SK-N-SH (cell line): ENCODE measurements at regions not wholly inside any gene's neighbourhood (a gene's known extent, or its start where the extent isn't known, plus 50 kb on each side); places are given as distances from the start of the nearest gene placed in this dataset.
A peak's percentile ranks its signal among the peaks of the same experiment; 100 is the strongest.

Experiments used
- CTCF ChIA-PET: fragments of 300-600, 350-600 bp; formaldehyde crosslinking; extraction: SDS; loops from one replicate; lab custom pipeline; 2021; lab: Yijun Ruan, JAX
- POLR2A ChIA-PET: fragments of 350-600 bp; sonication (Branson Sonifier 250); formaldehyde crosslinking; extraction: SDS; loops from one replicate; lab custom pipeline; 2020; ENCODE audit warnings: antibody characterized with exemption, inconsistent platforms; lab: Yijun Ruan, JAX
- DNase-seq: peaks from one replicate; pipeline ENCODE4 v3.0.0; 2012
- H2AFZ ChIP-seq: fragments of 200-600 bp; sonication (generic); 2 replicates; pipeline ENCODE4 v1.8.1; 2016; ENCODE audit warnings: antibody characterized with exemption, mild to moderate bottlenecking, low read depth
- H3F3A ChIP-seq: fragments of 200-600 bp; sonication (generic); replicated peaks from 2 replicates; pipeline ENCODE3; 2016; ENCODE audit warnings: antibody characterized with exemption, mild to moderate bottlenecking; ENCODE audit not compliant: insufficient read depth
- H3K27ac ChIP-seq, 2 experiments: fragments of 200-500 bp in 1 of 2; fragments of 200-600 bp in 1 of 2; sonication (Bioruptor generic) in 1 of 2; sonication (generic), shearing (Covaris generic) in 1 of 2; 2 replicates each; pipeline versions ENCODE4 v1.5.1 to v1.6.1; 2014 to 2016; ENCODE audit warnings: low read depth in 2 of 2, inconsistent platforms in 1 of 2, low read length in 1 of 2, mild to moderate bottlenecking in 1 of 2, mixed read lengths in 1 of 2
- H3K27me3 ChIP-seq: fragments of 200-600 bp; sonication (generic), shearing (Covaris generic); 2 replicates; pipeline ENCODE4 v1.6.1; 2016; ENCODE audit warnings: mixed run types; ENCODE audit not compliant: insufficient read depth
- H3K36me3 ChIP-seq, 2 experiments: fragments of 200-500 bp in 1 of 2; fragments of 200-600 bp in 1 of 2; sonication (Bioruptor generic) in 1 of 2; sonication (generic) in 1 of 2; replicated peaks in 1 of 2; 2 replicates each; pipeline versions ENCODE3 to v1.5.1; 2014 to 2016; ENCODE audit warnings: low read length in 1 of 2, mild to moderate bottlenecking in 1 of 2; ENCODE audit not compliant: insufficient read depth in 2 of 2, control insufficient read depth in 1 of 2
- H3K4me1 ChIP-seq, 2 experiments: fragments of 200-500 bp in 1 of 2; fragments of 200-600 bp in 1 of 2; sonication (Bioruptor generic) in 1 of 2; sonication (generic), shearing (Covaris generic) in 1 of 2; 2 replicates each; pipeline versions ENCODE4 v1.5.1 to v1.6.1; 2014 to 2016; ENCODE audit warnings: low read depth in 1 of 2, low read length in 1 of 2, mixed run types in 1 of 2; ENCODE audit not compliant: insufficient read depth in 2 of 2, control insufficient read depth in 1 of 2
- H3K4me2 ChIP-seq: fragments of 200-600 bp; sonication (generic), shearing (Covaris generic); 2 replicates; pipeline ENCODE4 v1.6.1; 2017; ENCODE audit warnings: mixed run types
- H3K4me3 ChIP-seq, 2 experiments: fragments of 200-500 bp in 1 of 2; fragments of 200-600 bp in 1 of 2; sonication (Bioruptor generic) in 1 of 2; sonication (generic), shearing (Covaris generic) in 1 of 2; 2 replicates each; pipeline versions ENCODE4 v1.5.1 to v1.8.1; 2014 to 2016; ENCODE audit warnings: low read depth in 2 of 2, inconsistent platforms in 1 of 2, low read length in 1 of 2, mild to moderate bottlenecking in 1 of 2, mixed read lengths in 1 of 2, moderate library complexity in 1 of 2
- H3K79me2 ChIP-seq: fragments of 200-600 bp; sonication (generic); 2 replicates; pipeline ENCODE4 v1.8.1; 2017; ENCODE audit warnings: mild to moderate bottlenecking; ENCODE audit not compliant: insufficient read depth
- H3K9ac ChIP-seq: fragments of 200-600 bp; sonication (generic); 2 replicates; pipeline ENCODE4 v1.6.1; 2017; ENCODE audit warnings: mixed run types
- H3K9me2 ChIP-seq: fragments of 200-600 bp; sonication (generic); 2 replicates; pipeline ENCODE4 v1.6.1; 2017; ENCODE audit warnings: mixed run types
- H3K9me3 ChIP-seq: fragments of 200-600 bp; sonication (generic); 2 replicates; pipeline ENCODE4 v1.6.1; 2017; ENCODE audit warnings: mixed run types, mild to moderate bottlenecking, moderate library complexity
- H4K20me1 ChIP-seq: fragments of 200-600 bp; sonication (generic); 2 replicates; pipeline ENCODE4 v1.6.1; 2017; ENCODE audit warnings: mild to moderate bottlenecking, mixed run types; ENCODE audit not compliant: insufficient read depth
- CHD2 ChIP-seq: fragments of 150-350 bp; IDR thresholded peaks from 2 replicates; pipeline ENCODE4 v1.6.1; 2018; ENCODE audit warnings: low read length; ENCODE audit not compliant: partially characterized antibody
- ELF1 ChIP-seq: IDR thresholded peaks from 2 replicates; pipeline ENCODE4 v1.4.0; 2012
- EP300 ChIP-seq, 2 experiments: IDR thresholded peaks; 2 replicates each; pipeline versions ENCODE4 v1.4.0 to v1.6.1; 2012; ENCODE audit warnings: borderline replicate concordance in 1 of 2, low read depth in 1 of 2, low read length in 1 of 2
- EZH2phosphoT487 ChIP-seq: fragments of 200-600 bp; sonication (generic); IDR thresholded peaks from 2 replicates; pipeline ENCODE4 v1.6.1; 2017; ENCODE audit warnings: low read depth, mixed run types, mild to moderate bottlenecking, antibody characterized with exemption, moderate library complexity, borderline replicate concordance
- FOSL2 ChIP-seq: IDR thresholded peaks from 2 replicates; pipeline ENCODE4 v1.4.0; 2012; ENCODE audit warnings: low read depth, mild to moderate bottlenecking, moderate library complexity, borderline replicate concordance
- FOXJ3 ChIP-seq: sonication (generic); formaldehyde crosslinking; IDR thresholded peaks from 2 replicates; pipeline ENCODE4 v1.5.1; 2020; ENCODE audit warnings: mild to moderate bottlenecking, missing genetic modification reagents
- FOXM1 ChIP-seq: IDR thresholded peaks from 2 replicates; pipeline ENCODE4 v1.4.0; 2012; ENCODE audit warnings: low read depth, mild to moderate bottlenecking
- GATA2 ChIP-seq: sonication (generic); formaldehyde crosslinking; IDR thresholded peaks from 2 replicates; pipeline ENCODE4 v1.5.0; 2020; ENCODE audit warnings: mild to moderate bottlenecking, missing genetic modification reagents
- JUND ChIP-seq: IDR thresholded peaks from 2 replicates; pipeline ENCODE4 v1.4.0; 2012
- MEF2A ChIP-seq: IDR thresholded peaks from 2 replicates; pipeline ENCODE4 v1.4.0; 2012; ENCODE audit warnings: low read depth, borderline replicate concordance
- MXI1 ChIP-seq: IDR thresholded peaks from 2 replicates; pipeline ENCODE4 v1.6.1; 2012; ENCODE audit warnings: mild to moderate bottlenecking, low read depth, low read length, improper control_type of control experiment
- NFIC ChIP-seq: IDR thresholded peaks from 2 replicates; pipeline ENCODE4 v1.4.0; 2012; ENCODE audit warnings: borderline replicate concordance
- NRF1 ChIP-seq: IDR thresholded peaks from 2 replicates; pipeline ENCODE4 v1.6.1; 2012; ENCODE audit warnings: low read depth, mild to moderate bottlenecking, low read length
- POLR2AphosphoS5 ChIP-seq: IDR thresholded peaks from 2 replicates; pipeline ENCODE4 v1.6.1; 2012; ENCODE audit warnings: low read depth, low read length
- RAD21 ChIP-seq: IDR thresholded peaks from 2 replicates; pipeline ENCODE4 v1.6.1; 2012; ENCODE audit warnings: mild to moderate bottlenecking, low read length
- RCOR1 ChIP-seq: fragments of 150-350 bp; IDR thresholded peaks from 2 replicates; pipeline ENCODE4 v1.6.1; 2017; ENCODE audit warnings: antibody characterized with exemption, low read length
- REST ChIP-seq: IDR thresholded peaks from 2 replicates; pipeline ENCODE4 v1.6.1; 2012; ENCODE audit warnings: mild to moderate bottlenecking, low read depth, low read length, moderate library complexity
- RXRA ChIP-seq: IDR thresholded peaks from 2 replicates; pipeline ENCODE4 v1.4.0; 2012; ENCODE audit warnings: low read depth, mild to moderate bottlenecking, borderline replicate concordance
- SIN3A ChIP-seq: IDR thresholded peaks from 2 replicates; pipeline ENCODE4 v1.6.1; 2012; ENCODE audit warnings: low read depth, mild to moderate bottlenecking, low read length, moderate library complexity, borderline replicate concordance
- SMC3 ChIP-seq: IDR thresholded peaks from 2 replicates; pipeline ENCODE4 v1.6.1; 2012; ENCODE audit warnings: low read depth, low read length, improper control_type of control experiment
- TAF1 ChIP-seq: IDR thresholded peaks from 2 replicates; pipeline ENCODE4 v1.6.1; 2012; ENCODE audit warnings: low read depth, mild to moderate bottlenecking, low read length, moderate library complexity, borderline replicate concordance
- TCF12 ChIP-seq: IDR thresholded peaks from 2 replicates; pipeline ENCODE4 v1.4.0; 2012
- TEAD4 ChIP-seq: IDR thresholded peaks from 2 replicates; pipeline ENCODE4 v1.4.0; 2012; ENCODE audit warnings: mild to moderate bottlenecking, borderline replicate concordance; ENCODE audit not compliant: insufficient read depth
- USF1 ChIP-seq: IDR thresholded peaks from 2 replicates; pipeline ENCODE4 v1.4.0; 2012; ENCODE audit warnings: low read depth, borderline replicate concordance
- USF2 ChIP-seq: fragments of 150-350 bp; IDR thresholded peaks from 2 replicates; pipeline ENCODE4 v1.6.1; 2017; ENCODE audit warnings: antibody characterized with exemption, low read length, low read depth, borderline replicate concordance
- YY1 ChIP-seq: IDR thresholded peaks from 2 replicates; pipeline ENCODE4 v1.4.0; 2012; ENCODE audit warnings: low read depth, mild to moderate bottlenecking
- WGBS: methylation state at CpG from one replicate; pipeline ENCODE4 v1.1.6; 2017; ENCODE audit warnings: low lambda C conversion rate; 5-methylcytosine and 5-hydroxymethylcytosine counted together
- TF ChIP-seq, protein P1 (sequence below): IDR thresholded peaks from 2 replicates; pipeline ENCODE4 v1.4.0; 2012; ENCODE audit warnings: low read depth

GRCh38 chr4:20512985-20513384, 187.3 kb upstream of the PACRGL start (continued):
- no peak for TF ChIP-seq CHD2
- no peak for TF ChIP-seq TCF12
- no peak for TF ChIP-seq RXRA

DNA sequence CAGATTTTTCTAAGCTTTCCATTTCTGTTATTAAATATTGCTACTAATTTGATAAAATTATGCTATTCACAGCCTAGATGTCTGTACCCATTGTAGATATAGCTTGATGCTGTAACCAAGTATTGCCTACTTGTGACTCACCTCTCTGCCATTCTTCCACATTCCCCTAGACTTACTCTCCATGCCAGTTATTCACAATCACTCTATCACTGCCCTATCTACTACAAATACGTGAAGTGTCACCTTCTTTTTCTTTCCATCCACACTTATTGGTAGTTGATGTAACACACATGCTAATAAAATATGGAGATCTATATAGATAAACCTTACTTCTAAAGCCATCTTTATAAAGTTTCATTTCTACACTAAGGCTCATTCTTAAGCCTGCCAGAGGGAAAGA, 179.4 kb upstream of the PACRGL start:
- no peaks in the 10 kb centered on the region for H3K79me2 ChIP-seq
- H3K4me3 ChIP-seq: no peak overlapping the region
- peaks cover 0 to 6% of the 10 kb centered on the region in 2 experiments; a peak in 1 of 4 replicates for H3K4me1 ChIP-seq
- peaks cover 37% of the 10 kb centered on the region for H3F3A ChIP-seq
- 10% methylated on average over 1 of the region's 1 CpG for WGBS
- DNase-seq: peak; percentile 8
- H2AFZ ChIP-seq: no peak overlapping the region
- no peaks in the 10 kb centered on the region for H4K20me1 ChIP-seq
- no peaks in the 10 kb centered on the region for H3K9me2 ChIP-seq
- H3K27me3 ChIP-seq: no peaks in the 10 kb centered on the region
- H3K4me2 ChIP-seq: 0 out of 2 replicates have a peak overlapping the region, but pooled peaks have one; percentile 10
- H3K9me3 ChIP-seq: no peaks in the 10 kb centered on the region
- peak overlapping the region in 1 of 2 experiments; percentile 51; a peak in 3 of 4 replicates for H3K27ac ChIP-seq
- peaks cover 43 to 44% of the 10 kb centered on the region in 2 experiments for H3K36me3 ChIP-seq
- no peak overlapping the region for H3K9ac ChIP-seq
- CTCF ChIA-PET: no interaction called here
- POLR2A ChIA-PET: no interaction called here
- TF ChIP-seq USF2: no peak
- peak; percentile 78 for TF ChIP-seq TEAD4
- TF ChIP-seq MXI1: no peak
- TF ChIP-seq GATA2 (CRISPR knock-in tag): no peak
- TF ChIP-seq EP300 (IDR thresholded peaks at IDR 0.05; ENCODE audit: borderline replicate concordance in 1 of 2, low read depth in 1 of 2, low read length in 1 of 2): peak in 1 of 2 experiments; percentile 31; a peak in 2 of 4 replicates
- peak; percentile 91 for TF ChIP-seq FOSL2
- no peak for TF ChIP-seq NRF1
- TF ChIP-seq FOXM1: no peak
- TF ChIP-seq RAD21: no peak
- no peak for TF ChIP-seq EZH2phosphoT487
- TF ChIP-seq REST: no peak
- no peak for TF ChIP-seq USF1
- TF ChIP-seq FOXJ3 (CRISPR knock-in tag): no peak
- TF ChIP-seq, protein P1, sequence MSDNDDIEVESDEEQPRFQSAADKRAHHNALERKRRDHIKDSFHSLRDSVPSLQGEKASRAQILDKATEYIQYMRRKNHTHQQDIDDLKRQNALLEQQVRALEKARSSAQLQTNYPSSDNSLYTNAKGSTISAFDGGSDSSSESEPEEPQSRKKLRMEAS: no peak
- no peak for TF ChIP-seq YY1
- no peak for TF ChIP-seq NFIC
- TF ChIP-seq SMC3: no peak
- TF ChIP-seq TCF12: peak; percentile 54; the same call in 1 of the 2 replicates
- TF ChIP-seq SIN3A: no peak
- TF ChIP-seq ELF1: no peak
- TF ChIP-seq RCOR1: no peak
- TF ChIP-seq MEF2A: no peak
- no peak for TF ChIP-seq TAF1
- peak; percentile 88 for TF ChIP-seq JUND
- TF ChIP-seq RXRA: no peak
- peak; percentile 38; the same call in 1 of the 2 replicates for TF ChIP-seq POLR2AphosphoS5
